H1 (cell line): ENCODE measurements at regions not wholly inside any gene's neighbourhood (a gene's known extent, or its start where the extent isn't known, plus 50 kb on each side); places are given as distances from the start of the nearest gene placed in this dataset.

ENCODE experiments used
- CTCF ChIA-PET: fragments of 300-600 bp; sonication (Branson Sonifier 250); formaldehyde crosslinking; loops from one replicate; lab custom pipeline; 2021; ENCODE audit not compliant: partially characterized antibody; lab: Charles Lee
- POLR2A ChIA-PET: fragments of 300-600 bp; sonication (Branson Sonifier 250); formaldehyde crosslinking; loops from one replicate; lab custom pipeline; 2021; ENCODE audit warnings: inconsistent platforms; ENCODE audit not compliant: partially characterized antibody; lab: Charles Lee
- DNase-seq, 2 experiments: peaks; one replicate each; pipeline versions ENCODE4 v3.0.0 to v3.0.0-alpha.2; 2010 to 2022; ENCODE audit warnings: low spot score in 2 of 2, low read depth in 1 of 2, mixed read lengths in 1 of 2
- FAIRE-seq: peaks from 2 replicates; lab custom pipeline; 2011; peaks lifted over from hg19 to GRCh38; lab: Jason Lieb, UNC
- H2AFZ ChIP-seq: 2 replicates; pipeline ENCODE4 v1.8.1; 2012; ENCODE audit warnings: low read length, inconsistent platforms
- H2AK5ac ChIP-seq: 2 replicates; pipeline ENCODE4 v1.6.1; 2013; ENCODE audit warnings: low read depth, low read length
- H2BK120ac ChIP-seq: replicated peaks from 2 replicates; pipeline ENCODE3; 2013; ENCODE audit warnings: low read depth, low read length, inconsistent platforms
- H2BK12ac ChIP-seq: 2 replicates; pipeline ENCODE4 v1.6.1; 2013; ENCODE audit warnings: low read depth, low read length
- H2BK15ac ChIP-seq: 2 replicates; pipeline ENCODE4 v1.6.1; 2013; ENCODE audit warnings: low read length
- H2BK20ac ChIP-seq: 2 replicates; pipeline ENCODE4 v1.6.1; 2013; ENCODE audit warnings: low read length
- H2BK5ac ChIP-seq: 2 replicates; pipeline ENCODE4 v1.6.1; 2013; ENCODE audit warnings: low read depth, low read length
- H3K14ac ChIP-seq: 2 replicates; pipeline ENCODE4 v1.6.1; 2013; ENCODE audit warnings: inconsistent platforms; ENCODE audit not compliant: insufficient read length
- H3K18ac ChIP-seq: 2 replicates; pipeline ENCODE4 v1.6.1; 2013; ENCODE audit warnings: low read length; ENCODE audit errors: extremely low read depth
- H3K23ac ChIP-seq: 2 replicates; pipeline ENCODE4 v1.6.1; 2013; ENCODE audit warnings: inconsistent platforms; ENCODE audit not compliant: insufficient read length
- H3K23me2 ChIP-seq: 2 replicates; pipeline ENCODE4 v1.6.1; 2013; ENCODE audit warnings: low read depth, low read length
- H3K27ac ChIP-seq: 2 replicates; pipeline ENCODE4 v1.6.1; 2011; ENCODE audit warnings: low read depth, low read length, inconsistent platforms
- H3K27me3 ChIP-seq, 4 experiments: replicated peaks in 1 of 4; 1 replicate in 1 of 4; 2 replicates in 3 of 4; pipeline versions ENCODE4 v1.6.1 to v1.8.1; 2011 to 2013; ENCODE audit warnings: low read length in 3 of 4, mild to moderate bottlenecking in 3 of 4, inconsistent platforms in 2 of 4, mixed read lengths in 2 of 4, moderate library complexity in 1 of 4; ENCODE audit not compliant: control insufficient read depth in 3 of 4, insufficient read depth in 3 of 4; ENCODE audit errors: extremely low read depth in 1 of 4
- H3K36me3 ChIP-seq, 4 experiments: 2 replicates each; pipeline versions ENCODE4 v1.6.1 to v1.8.1; 2011 to 2013; ENCODE audit warnings: mild to moderate bottlenecking in 4 of 4, low read length in 3 of 4, moderate library complexity in 2 of 4, control low read depth in 1 of 4, inconsistent platforms in 1 of 4; ENCODE audit not compliant: insufficient read depth in 4 of 4, control insufficient read depth in 2 of 4
- H3K4ac ChIP-seq: replicated peaks from 2 replicates; pipeline ENCODE3; 2013; ENCODE audit warnings: low read length, low read depth, mixed read lengths, inconsistent platforms; ENCODE audit not compliant: insufficient read length
- H3K4me1 ChIP-seq, 4 experiments: replicated peaks in 1 of 4; 1 replicate in 1 of 4; 2 replicates in 3 of 4; pipeline versions ENCODE4 v1.6.1 to v1.8.1; 2011 to 2013; ENCODE audit warnings: low read length in 3 of 4, inconsistent platforms in 2 of 4, mixed read lengths in 1 of 4; ENCODE audit not compliant: insufficient read depth in 4 of 4, control insufficient read depth in 3 of 4
- H3K4me2 ChIP-seq, 2 experiments: 2 replicates each; pipeline versions ENCODE4 v1.6.1 to v1.8.1; 2011 to 2013; ENCODE audit warnings: low read depth in 2 of 2, low read length in 2 of 2, control low read depth in 1 of 2, inconsistent platforms in 1 of 2, mild to moderate bottlenecking in 1 of 2; ENCODE audit not compliant: insufficient read depth in 1 of 2
- H3K4me3 ChIP-seq, 4 experiments: fragments of 200-600, 300-600 bp in 1 of 4; sonication (generic), shearing (Covaris generic), sonication (Bioruptor Twin) in 1 of 4; 2 replicates each; pipeline versions ENCODE4 v1.5.1 to v1.8.1; 2011 to 2016; ENCODE audit warnings: low read length in 4 of 4, low read depth in 3 of 4, control low read depth in 2 of 4, inconsistent platforms in 2 of 4, mild to moderate bottlenecking in 2 of 4, mixed read lengths in 1 of 4, moderate library complexity in 1 of 4; ENCODE audit not compliant: insufficient read depth in 2 of 4; ENCODE audit errors: extremely low read depth in 1 of 4
- H3K56ac ChIP-seq: replicated peaks from 2 replicates; pipeline ENCODE3; 2013; ENCODE audit warnings: low read depth, mild to moderate bottlenecking, mixed read lengths, low read length, inconsistent platforms; ENCODE audit not compliant: insufficient read length
- H3K79me1 ChIP-seq: 2 replicates; pipeline ENCODE4 v1.6.1; 2013; ENCODE audit warnings: low read depth, low read length, control low read depth
- H3K79me2 ChIP-seq, 2 experiments: 2 replicates each; pipeline versions ENCODE4 v1.6.1 to v1.8.1; 2012 to 2013; ENCODE audit warnings: low read length in 2 of 2, mild to moderate bottlenecking in 2 of 2, inconsistent platforms in 1 of 2; ENCODE audit not compliant: insufficient read depth in 2 of 2, control insufficient read depth in 1 of 2
- H3K9ac ChIP-seq, 4 experiments: replicated peaks in 1 of 4; 1 replicate in 1 of 4; 2 replicates in 3 of 4; pipeline versions ENCODE4 v1.6.1 to v1.8.1; 2011 to 2013; ENCODE audit warnings: low read depth in 3 of 4, low read length in 3 of 4, control low read depth in 2 of 4, mild to moderate bottlenecking in 2 of 4, moderate library complexity in 2 of 4, inconsistent platforms in 1 of 4; ENCODE audit errors: extremely low read depth in 1 of 4
- H3K9me3 ChIP-seq, 2 experiments: 2 replicates each; pipeline versions ENCODE4 v1.6.1 to v1.8.1; 2012 to 2013; ENCODE audit warnings: mild to moderate bottlenecking in 2 of 2, moderate library complexity in 2 of 2, control low read depth in 1 of 2, inconsistent platforms in 1 of 2, low read depth in 1 of 2, low read length in 1 of 2, mixed read lengths in 1 of 2; ENCODE audit not compliant: insufficient read depth in 2 of 2
- H4K20me1 ChIP-seq, 2 experiments: replicated peaks in 1 of 2; 2 replicates each; pipeline versions ENCODE3 to v1.8.1; 2011 to 2013; ENCODE audit warnings: inconsistent platforms in 2 of 2, low read length in 2 of 2, mild to moderate bottlenecking in 1 of 2; ENCODE audit not compliant: insufficient read depth in 2 of 2, control insufficient read depth in 1 of 2
- H4K5ac ChIP-seq: 2 replicates; pipeline ENCODE4 v1.6.1; 2013; ENCODE audit warnings: low read length, low read depth, mixed read lengths, inconsistent platforms; ENCODE audit not compliant: insufficient read length
- H4K8ac ChIP-seq: 2 replicates; pipeline ENCODE4 v1.8.0; 2013; ENCODE audit warnings: mild to moderate bottlenecking, moderate library complexity, low read length, inconsistent platforms; ENCODE audit not compliant: insufficient read depth; ENCODE audit errors: extremely low read depth
- H4K91ac ChIP-seq: replicated peaks from 2 replicates; pipeline ENCODE3; 2013; ENCODE audit warnings: low read length, mixed read lengths, inconsistent platforms; ENCODE audit not compliant: insufficient read length
- GABPA ChIP-seq: IDR thresholded peaks from 2 replicates; pipeline ENCODE4 v1.6.1; 2011; ENCODE audit warnings: mild to moderate bottlenecking, low read length, moderate library complexity, borderline replicate concordance; ENCODE audit not compliant: insufficient read depth
- KDM1A ChIP-seq: fragments of 200-600, 300-600 bp; sonication (generic); IDR thresholded peaks from 2 replicates; pipeline ENCODE4 v1.7.1; 2016; ENCODE audit warnings: mild to moderate bottlenecking, low read length, borderline replicate concordance
- WGBS, 2 experiments: shearing (Covaris generic) in 1 of 2; methylation state at CpG; one replicate each; pipeline versions ENCODE4 v1.1.6 to v1.1.7; 2013 to 2015; ENCODE audit warnings: low lambda C conversion rate in 2 of 2, mixed read lengths in 2 of 2, inconsistent platforms in 1 of 2, low coverage in 1 of 2, missing lambda C conversion rate in 1 of 2; ENCODE audit not compliant: insufficient replicate concordance in 2 of 2, insufficient coverage in 1 of 2, insufficient read length in 1 of 2; ENCODE audit errors: extremely low coverage in 1 of 2, missing lambda C conversion rate in 1 of 2; 5-methylcytosine and 5-hydroxymethylcytosine counted together

DNA sequence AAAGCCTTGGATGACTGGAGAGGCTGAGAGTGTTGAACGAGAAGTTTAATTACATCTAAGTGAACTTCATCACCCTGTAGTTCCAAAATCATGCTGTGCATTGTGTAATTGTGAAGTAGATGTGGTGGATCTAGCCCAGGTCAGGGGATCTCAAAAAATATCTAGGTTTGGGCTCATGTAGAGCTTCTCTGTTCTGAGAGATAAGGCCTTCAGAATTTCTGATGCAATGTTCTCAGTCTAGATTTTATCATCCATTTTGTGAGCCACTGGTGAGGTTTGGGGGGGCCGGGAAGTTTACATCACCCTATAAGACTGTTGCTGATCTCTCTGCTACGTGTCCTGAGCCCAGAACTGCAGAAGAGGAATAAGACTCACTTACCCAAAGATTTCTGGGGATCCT is 719.4 kb downstream of the SOCS6 start:
- Histone ChIP-seq H3K23ac (no peak overlapping the region), H3K27ac (no peak overlapping the region), H2BK15ac (no peak overlapping the region), H4K20me1 (no peaks in the 10 kb centered on the region), H2BK120ac (no peak overlapping the region), H3K27me3 (no peaks in the 10 kb centered on the region; a peak in 1 of 7 replicates), H2BK5ac (no peak overlapping the region), H3K4me1 (no peaks in the 10 kb centered on the region), H2AK5ac (no peak overlapping the region), H4K8ac (no peak overlapping the region), H4K91ac (no peak overlapping the region), H2AFZ (no peak overlapping the region), H2BK12ac (no peak overlapping the region), H2BK20ac (no peak overlapping the region), H3K79me2 (no peaks in the 10 kb centered on the region), H3K4me3 (no peak overlapping the region), H3K18ac (no peak overlapping the region), H4K5ac (no peak overlapping the region), H3K23me2 (no peaks in the 10 kb centered on the region), H3K79me1 (no peaks in the 10 kb centered on the region), H3K36me3 (no peaks in the 10 kb centered on the region), H3K9me3 (peaks cover 66 to 69% of the 10 kb centered on the region in 2 experiments), H3K56ac (no peak overlapping the region), H3K14ac (no peak overlapping the region), H3K9ac (no peak overlapping the region), H3K4ac (no peak overlapping the region), H3K4me2 (no peak overlapping the region)
- POLR2A ChIA-PET: no interaction called here
- 66% methylated on average over 3 of the region's 3 CpGs; no CpG with 5 or more reads in 1 of the 2 experiments for WGBS, 2 experiments
- no peak for FAIRE-seq
- no peak for DNase-seq
- TF ChIP-seq KDM1A (no peak), GABPA (no peak)
- CTCF ChIA-PET: no interaction called here
